Endothelial cell (in vitro differentiated cells): ENCODE measurements at regions not wholly inside any gene's neighbourhood (a gene's known extent, or its start where the extent isn't known, plus 50 kb on each side); places are given as distances from the start of the nearest gene placed in this dataset.

Source experiments
- DNase-seq: peaks from one replicate; pipeline ENCODE4 v3.0.0; 2021; ENCODE audit warnings: low spot score
- H3K27ac Mint-ChIP-seq: one replicate; pipeline ENCODE4 v1.8.0; 2021; ENCODE audit warnings: mixed read lengths, inconsistent platforms; ENCODE audit not compliant: unreplicated experiment
- H3K27me3 Mint-ChIP-seq: one replicate; pipeline ENCODE4 v1.8.0; 2021; ENCODE audit warnings: mild to moderate bottlenecking, moderate library complexity, mixed read lengths, inconsistent platforms; ENCODE audit not compliant: unreplicated experiment
- H3K36me3 Mint-ChIP-seq: one replicate; pipeline ENCODE4 v1.8.0; 2021; ENCODE audit warnings: mild to moderate bottlenecking, low read depth, mixed read lengths, inconsistent platforms; ENCODE audit not compliant: unreplicated experiment
- H3K4me1 Mint-ChIP-seq: one replicate; pipeline ENCODE4 v1.8.0; 2021; ENCODE audit warnings: mild to moderate bottlenecking, mixed read lengths, inconsistent platforms; ENCODE audit not compliant: unreplicated experiment
- H3K4me3 Mint-ChIP-seq: one replicate; pipeline ENCODE4 v1.8.0; 2021; ENCODE audit warnings: mild to moderate bottlenecking, mixed read lengths, inconsistent platforms; ENCODE audit not compliant: unreplicated experiment
- H3K9me3 Mint-ChIP-seq: one replicate; pipeline ENCODE4 v1.8.0; 2021; ENCODE audit warnings: mixed read lengths, inconsistent platforms; ENCODE audit not compliant: unreplicated experiment
- CTCF ChIP-seq: fragments of 200-600 bp; sonication (generic); IDR thresholded peaks from one replicate; pipeline ENCODE4 v1.5.0; 2021; ENCODE audit warnings: antibody characterized with exemption; ENCODE audit not compliant: unreplicated experiment

GRCh38 chr5:124524552-124525232 lies 221.7 kb downstream of the ZNF608 start:
- DNase-seq = no peak
- H3K4me3 Mint-ChIP-seq = no peak overlapping the region
- H3K27ac Mint-ChIP-seq = no peak overlapping the region
- no peak for TF ChIP-seq CTCF
- H3K9me3 Mint-ChIP-seq = peaks cover 5% of the 10 kb centered on the region
- no peaks in the 10 kb centered on the region for H3K4me1 Mint-ChIP-seq
- no peaks in the 10 kb centered on the region for H3K36me3 Mint-ChIP-seq
- peaks cover 6% of the 10 kb centered on the region for H3K27me3 Mint-ChIP-seq

- H3K4me3 Mint-ChIP-seq = no peak overlapping the region
- H3K4me1 Mint-ChIP-seq = no peaks in the 10 kb centered on the region
- H3K9me3 Mint-ChIP-seq = peaks cover 5% of the 10 kb centered on the region
- H3K27me3 Mint-ChIP-seq = peaks cover 6% of the 10 kb centered on the region
- H3K36me3 Mint-ChIP-seq = no peaks in the 10 kb centered on the region
- no peak for DNase-seq
- no peak overlapping the region for H3K27ac Mint-ChIP-seq
- no peak for TF ChIP-seq CTCF
These were observed 222.5 kb downstream of the ZNF608 start for GRCh38 chr5:124523897-124524296.

- Mint-ChIP-seq H3K27me3 (peaks cover 6% of the 10 kb centered on the region), H3K9me3 (peaks cover 5% of the 10 kb centered on the region), H3K36me3 (no peaks in the 10 kb centered on the region), H3K27ac (no peak overlapping the region), H3K4me1 (no peaks in the 10 kb centered on the region), H3K4me3 (no peak overlapping the region)
- DNase-seq = no peak
- TF ChIP-seq CTCF = no peak
These were observed 223.4 kb downstream of the ZNF608 start for GRCh38 chr5:124522992-124523391.

- no peak for DNase-seq
- H3K36me3 Mint-ChIP-seq = no peaks in the 10 kb centered on the region
- no peaks in the 10 kb centered on the region for H3K4me1 Mint-ChIP-seq
- H3K9me3 Mint-ChIP-seq = peaks cover 5% of the 10 kb centered on the region
- TF ChIP-seq CTCF = no peak
- H3K27ac Mint-ChIP-seq = no peak overlapping the region
- H3K4me3 Mint-ChIP-seq = no peak overlapping the region
- H3K27me3 Mint-ChIP-seq = peaks cover 6% of the 10 kb centered on the region
These were observed 224.8 kb downstream of the ZNF608 start for GRCh38 chr5:124521461-124522230.

GRCh38 chr5:124519396-124519795 lies 227.0 kb downstream of the ZNF608 start:
- no peak for DNase-seq
- no peak for TF ChIP-seq CTCF
- H3K4me1 Mint-ChIP-seq = no peaks in the 10 kb centered on the region
- H3K36me3 Mint-ChIP-seq = no peaks in the 10 kb centered on the region
- H3K4me3 Mint-ChIP-seq = no peak overlapping the region
- H3K27ac Mint-ChIP-seq = no peak overlapping the region
- H3K9me3 Mint-ChIP-seq = no peaks in the 10 kb centered on the region
- peaks cover 2% of the 10 kb centered on the region for H3K27me3 Mint-ChIP-seq
